GM12865 (cell line): ENCODE measurements at regions not wholly inside any gene's neighbourhood (a gene's known extent, or its start where the extent isn't known, plus 50 kb on each side); places are given as distances from the start of the nearest gene placed in this dataset.

ENCODE experiments used
- DNase-seq: peaks from one replicate; pipeline ENCODE4 v3.0.0; 2010; ENCODE audit warnings: low read depth
- H3K4me3 ChIP-seq: 2 replicates; pipeline ENCODE4 v1.5.1; 2011; ENCODE audit warnings: mild to moderate bottlenecking, low read depth, low read length, control low read depth
- TF ChIP-seq, protein P1 (sequence below): IDR thresholded peaks from 2 replicates; pipeline ENCODE4 v1.5.1; 2011; ENCODE audit warnings: low read length, control low read depth, low read depth, inconsistent platforms; ENCODE audit not compliant: insufficient read depth; ENCODE audit errors: missing control alignments

DNA sequence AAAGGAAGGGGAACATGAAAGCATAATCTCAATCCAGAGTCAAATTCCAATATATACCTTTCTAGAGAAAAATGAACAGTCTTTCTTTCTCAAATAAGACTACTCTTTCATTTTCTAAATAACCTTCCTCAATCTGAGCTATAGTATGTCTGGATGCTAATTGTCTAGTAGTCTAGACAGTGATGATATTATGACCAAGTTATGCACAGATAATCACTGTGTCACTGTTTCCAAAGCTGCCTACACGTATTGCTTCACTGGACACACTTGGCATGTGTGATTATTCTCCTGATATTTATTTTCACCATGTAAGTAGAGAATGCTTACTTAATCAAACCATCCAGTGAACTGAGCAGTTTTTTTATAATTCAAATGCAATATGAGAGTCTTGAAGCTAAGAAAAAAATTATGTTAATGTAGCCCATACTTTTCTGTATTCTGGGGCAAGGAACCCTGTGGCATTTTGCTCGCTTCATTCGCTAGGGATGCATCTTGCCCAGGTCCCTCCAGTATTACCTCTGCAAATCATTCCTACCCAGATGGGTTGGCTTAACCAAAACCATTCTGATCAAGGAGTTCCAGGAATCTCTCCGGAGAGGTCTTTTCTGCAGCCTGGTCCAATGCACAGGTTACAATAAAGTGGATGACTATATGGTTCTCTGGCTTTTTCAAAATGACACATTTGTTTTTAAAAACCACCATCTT lies 303.1 kb upstream of the RUNX1 start:
- no peak for DNase-seq
- TF ChIP-seq, protein P1, sequence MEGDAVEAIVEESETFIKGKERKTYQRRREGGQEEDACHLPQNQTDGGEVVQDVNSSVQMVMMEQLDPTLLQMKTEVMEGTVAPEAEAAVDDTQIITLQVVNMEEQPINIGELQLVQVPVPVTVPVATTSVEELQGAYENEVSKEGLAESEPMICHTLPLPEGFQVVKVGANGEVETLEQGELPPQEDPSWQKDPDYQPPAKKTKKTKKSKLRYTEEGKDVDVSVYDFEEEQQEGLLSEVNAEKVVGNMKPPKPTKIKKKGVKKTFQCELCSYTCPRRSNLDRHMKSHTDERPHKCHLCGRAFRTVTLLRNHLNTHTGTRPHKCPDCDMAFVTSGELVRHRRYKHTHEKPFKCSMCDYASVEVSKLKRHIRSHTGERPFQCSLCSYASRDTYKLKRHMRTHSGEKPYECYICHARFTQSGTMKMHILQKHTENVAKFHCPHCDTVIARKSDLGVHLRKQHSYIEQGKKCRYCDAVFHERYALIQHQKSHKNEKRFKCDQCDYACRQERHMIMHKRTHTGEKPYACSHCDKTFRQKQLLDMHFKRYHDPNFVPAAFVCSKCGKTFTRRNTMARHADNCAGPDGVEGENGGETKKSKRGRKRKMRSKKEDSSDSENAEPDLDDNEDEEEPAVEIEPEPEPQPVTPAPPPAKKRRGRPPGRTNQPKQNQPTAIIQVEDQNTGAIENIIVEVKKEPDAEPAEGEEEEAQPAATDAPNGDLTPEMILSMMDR: no peak
- no peak overlapping the region for H3K4me3 ChIP-seq

DNA sequence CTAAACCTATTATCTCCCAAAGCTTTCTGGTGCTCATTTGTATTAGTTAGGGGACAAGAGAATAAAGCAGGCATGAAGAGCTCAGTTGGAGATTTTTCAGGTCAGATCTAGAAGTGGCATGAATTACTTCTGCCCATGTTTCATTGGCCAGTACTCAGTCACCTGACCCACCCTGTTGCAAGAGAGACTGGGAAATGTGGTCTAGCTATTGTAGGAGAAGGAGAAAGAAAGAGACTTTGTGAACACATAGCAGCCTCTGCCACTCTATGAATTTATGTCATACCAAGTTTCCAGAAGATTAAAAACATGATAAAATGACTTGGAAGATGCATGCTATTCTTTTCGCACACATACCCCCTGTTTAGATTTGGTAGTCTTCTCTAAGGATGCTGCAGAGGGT lies 302.3 kb upstream of the RUNX1 start:
- DNase-seq: no peak
- H3K4me3 ChIP-seq: no peak overlapping the region
- TF ChIP-seq, protein P1: no peak

DNA sequence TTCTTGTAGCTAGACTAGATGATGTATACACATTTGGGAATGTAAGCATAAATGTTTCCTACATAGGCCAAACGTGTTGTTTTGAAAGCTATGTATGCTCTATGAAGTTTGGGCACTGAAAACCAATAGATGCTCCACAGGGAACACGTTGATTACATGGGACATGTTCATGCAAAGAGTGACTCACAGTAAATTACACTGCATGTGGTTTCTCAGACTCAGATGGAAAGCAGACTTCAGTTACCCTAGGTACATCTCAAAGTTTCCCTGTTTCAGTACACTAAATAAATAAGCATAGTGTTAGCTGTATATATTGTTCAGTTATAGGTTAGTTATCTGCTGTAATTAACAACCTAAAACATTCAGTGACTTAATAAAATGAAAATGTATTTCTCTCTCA lies 301.9 kb upstream of the RUNX1 start:
- TF ChIP-seq, protein P1: no peak
- no peak overlapping the region for H3K4me3 ChIP-seq
- no peak for DNase-seq

DNA sequence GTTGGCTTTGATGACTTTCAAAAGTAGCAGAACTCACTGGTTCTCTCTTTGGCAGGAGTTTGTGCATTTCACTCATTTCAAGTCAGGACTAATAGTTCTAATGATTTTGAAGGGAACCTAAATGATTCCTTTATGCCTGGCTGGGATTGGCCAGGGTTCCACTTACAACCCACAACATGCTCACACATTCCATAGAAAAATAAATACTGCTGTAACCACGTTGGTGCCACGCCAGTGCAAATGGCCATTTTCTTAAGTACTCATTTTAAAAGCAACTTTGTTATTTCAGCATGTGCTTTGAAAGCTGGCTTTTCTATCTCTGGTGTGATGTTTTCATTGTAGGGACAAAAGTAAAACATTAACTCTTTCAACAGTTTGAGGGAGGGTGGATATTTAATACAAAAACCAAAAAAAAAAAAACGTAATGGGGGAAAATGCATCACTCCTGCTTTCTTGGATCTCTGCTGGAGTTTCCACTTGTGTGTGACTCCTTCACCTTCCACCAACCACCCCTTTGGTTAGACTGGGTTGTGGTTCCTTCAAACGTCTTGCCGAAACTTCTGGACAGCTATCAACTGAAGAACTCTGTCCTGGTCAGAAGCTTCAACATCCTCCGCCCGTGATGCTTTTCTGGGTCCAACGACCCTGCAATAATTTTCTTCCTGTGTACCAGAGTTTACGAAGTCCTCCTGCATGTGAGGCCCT lies 300.4 kb upstream of the RUNX1 start:
- H3K4me3 ChIP-seq: no peak overlapping the region
- TF ChIP-seq, protein P1: no peak
- no peak for DNase-seq

DNA sequence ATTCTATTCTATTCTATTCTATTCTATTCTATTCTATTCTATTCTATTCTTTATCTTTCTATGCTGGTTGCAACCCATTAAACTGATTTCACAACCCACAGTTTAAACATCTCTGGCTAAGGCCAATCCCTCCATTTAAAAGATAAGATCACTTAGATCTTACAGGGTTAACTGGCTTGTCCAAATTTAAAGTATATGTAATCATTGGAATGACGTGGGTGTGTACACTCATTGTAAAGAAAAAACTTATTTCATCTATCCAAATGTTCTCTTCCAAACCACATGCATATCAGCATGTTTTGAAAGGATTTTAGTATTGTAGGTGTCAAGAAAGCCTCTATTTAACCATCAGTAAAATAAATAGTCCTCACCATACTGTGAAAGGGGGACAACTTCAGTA lies 299.6 kb upstream of the RUNX1 start:
- no peak for DNase-seq
- TF ChIP-seq, protein P1: no peak
- H3K4me3 ChIP-seq: no peak overlapping the region

- DNase-seq: no peak
- TF ChIP-seq, protein P1: no peak
Observed at GRCh38 chr21:35346697-35347096, 297.6 kb upstream of the RUNX1 start.

DNA sequence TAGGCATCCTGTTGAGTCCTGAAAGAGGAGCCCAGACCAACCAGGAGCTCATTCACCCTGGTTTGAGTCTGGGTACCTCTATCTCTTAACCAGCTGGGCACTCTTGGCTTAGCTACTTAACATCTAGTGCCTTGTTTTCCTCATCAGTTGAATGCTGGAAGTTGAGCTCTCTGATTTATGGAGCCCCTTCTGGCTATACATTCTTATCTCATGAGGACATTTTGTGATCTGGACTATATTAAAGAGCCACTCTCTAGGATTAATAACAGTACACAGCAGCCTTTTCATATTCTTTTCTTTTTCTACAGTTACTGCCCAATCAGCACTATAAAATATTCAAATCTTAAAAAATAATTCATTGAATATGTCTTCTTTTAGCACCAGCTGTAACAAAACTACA lies 296.9 kb upstream of the RUNX1 start:
- TF ChIP-seq, protein P1: no peak
- no peak for DNase-seq
- no peak overlapping the region for H3K4me3 ChIP-seq

More at GRCh38 chr21:35346697-35347096, 297.6 kb upstream of the RUNX1 start:
- no peak overlapping the region for H3K4me3 ChIP-seq
